ENCODE measurements at regions not wholly inside any gene's neighbourhood (a gene's known extent, or its start where the extent isn't known, plus 50 kb on each side); places are given as distances from the start of the nearest gene placed in this dataset.

DNA sequence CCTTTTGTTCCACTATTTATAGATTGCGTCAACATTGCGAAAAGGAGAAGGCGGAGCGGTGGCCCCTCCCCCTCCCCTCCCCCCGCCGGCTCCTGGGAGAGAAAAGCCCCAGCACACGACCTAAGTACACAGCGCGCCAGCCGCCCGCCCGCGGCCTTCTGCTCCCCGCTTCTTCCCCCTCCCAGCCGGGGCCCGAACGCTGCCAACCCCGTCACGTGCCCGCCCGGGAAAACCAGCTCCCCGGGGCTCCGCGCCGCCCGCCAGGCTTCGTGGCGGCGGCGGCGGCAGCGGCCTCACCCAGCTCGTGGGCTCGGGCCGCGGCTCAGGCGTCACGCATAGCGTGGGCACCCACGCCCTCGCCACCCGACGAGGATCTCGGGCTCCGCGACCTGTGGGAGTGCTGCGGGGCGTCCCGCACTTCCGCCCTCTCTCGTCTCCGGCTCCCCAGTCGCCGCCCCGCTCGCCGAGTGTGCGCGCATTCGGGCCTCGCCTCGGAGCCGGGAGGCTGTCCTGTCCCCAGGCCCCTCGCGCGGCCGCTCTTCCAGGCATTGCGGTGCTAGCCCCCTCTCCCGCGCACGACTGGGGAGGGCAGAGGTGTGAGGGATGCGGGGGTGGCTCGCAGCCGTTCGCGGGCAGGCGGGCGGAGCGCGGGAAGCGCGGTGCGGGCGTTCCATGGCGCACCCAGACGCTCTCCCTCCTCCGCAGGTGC lies 110.5 kb downstream of the KCNRG start:
- ChIA-PET POLR2A (interaction anchor here (0.5 to 17.8 kb wide), 40 partner anchors 8 to 786 kb away, joined by 3 to 429 read pairs (median 5); partner anchors contain the start of genes SPRYD7 and TRIM13), CTCF (interaction anchor here (0.9 to 2.8 kb wide), 4 partner anchors 35 to 98 kb away, joined by 3 to 14 read pairs (median 4); no protein-coding TSS in a partner anchor)
- H3K4me1 Mint-ChIP-seq (ENCODE audit: insufficient read depth, unreplicated experiment), result peaks cover 26% of the 10 kb centered on the region
- H3K4me3 Mint-ChIP-seq (ENCODE audit: unreplicated experiment), result peak overlapping the region; percentile 87
- H3K27ac Mint-ChIP-seq (ENCODE audit: low read depth, unreplicated experiment), result peak overlapping the region; percentile 74
- BruUV-seq (replicated peaks), result no TSS peak
- peaks cover 5% of the 10 kb centered on the region for H3K36me3 Mint-ChIP-seq (ENCODE audit: insufficient read depth, unreplicated experiment)
- no peaks in the 10 kb centered on the region for H3K27me3 Mint-ChIP-seq (ENCODE audit: insufficient read depth, unreplicated experiment)
- TF ChIP-seq, protein P1, sequence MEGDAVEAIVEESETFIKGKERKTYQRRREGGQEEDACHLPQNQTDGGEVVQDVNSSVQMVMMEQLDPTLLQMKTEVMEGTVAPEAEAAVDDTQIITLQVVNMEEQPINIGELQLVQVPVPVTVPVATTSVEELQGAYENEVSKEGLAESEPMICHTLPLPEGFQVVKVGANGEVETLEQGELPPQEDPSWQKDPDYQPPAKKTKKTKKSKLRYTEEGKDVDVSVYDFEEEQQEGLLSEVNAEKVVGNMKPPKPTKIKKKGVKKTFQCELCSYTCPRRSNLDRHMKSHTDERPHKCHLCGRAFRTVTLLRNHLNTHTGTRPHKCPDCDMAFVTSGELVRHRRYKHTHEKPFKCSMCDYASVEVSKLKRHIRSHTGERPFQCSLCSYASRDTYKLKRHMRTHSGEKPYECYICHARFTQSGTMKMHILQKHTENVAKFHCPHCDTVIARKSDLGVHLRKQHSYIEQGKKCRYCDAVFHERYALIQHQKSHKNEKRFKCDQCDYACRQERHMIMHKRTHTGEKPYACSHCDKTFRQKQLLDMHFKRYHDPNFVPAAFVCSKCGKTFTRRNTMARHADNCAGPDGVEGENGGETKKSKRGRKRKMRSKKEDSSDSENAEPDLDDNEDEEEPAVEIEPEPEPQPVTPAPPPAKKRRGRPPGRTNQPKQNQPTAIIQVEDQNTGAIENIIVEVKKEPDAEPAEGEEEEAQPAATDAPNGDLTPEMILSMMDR (IDR thresholded peaks at IDR 0.05; ENCODE audit: unreplicated experiment), result no peak
- no peaks in the 10 kb centered on the region for H3K9me3 Mint-ChIP-seq (ENCODE audit: unreplicated experiment)
- intact Hi-C loops (cut with micrococcal nuclease), result loop anchor here (1.0 to 2.0 kb wide), 2 partner anchors 43 to 407 kb away; no protein-coding TSS in a partner anchor
- peak; percentile 91 for DNase-seq (ENCODE audit: unreplicated experiment)

DNA sequence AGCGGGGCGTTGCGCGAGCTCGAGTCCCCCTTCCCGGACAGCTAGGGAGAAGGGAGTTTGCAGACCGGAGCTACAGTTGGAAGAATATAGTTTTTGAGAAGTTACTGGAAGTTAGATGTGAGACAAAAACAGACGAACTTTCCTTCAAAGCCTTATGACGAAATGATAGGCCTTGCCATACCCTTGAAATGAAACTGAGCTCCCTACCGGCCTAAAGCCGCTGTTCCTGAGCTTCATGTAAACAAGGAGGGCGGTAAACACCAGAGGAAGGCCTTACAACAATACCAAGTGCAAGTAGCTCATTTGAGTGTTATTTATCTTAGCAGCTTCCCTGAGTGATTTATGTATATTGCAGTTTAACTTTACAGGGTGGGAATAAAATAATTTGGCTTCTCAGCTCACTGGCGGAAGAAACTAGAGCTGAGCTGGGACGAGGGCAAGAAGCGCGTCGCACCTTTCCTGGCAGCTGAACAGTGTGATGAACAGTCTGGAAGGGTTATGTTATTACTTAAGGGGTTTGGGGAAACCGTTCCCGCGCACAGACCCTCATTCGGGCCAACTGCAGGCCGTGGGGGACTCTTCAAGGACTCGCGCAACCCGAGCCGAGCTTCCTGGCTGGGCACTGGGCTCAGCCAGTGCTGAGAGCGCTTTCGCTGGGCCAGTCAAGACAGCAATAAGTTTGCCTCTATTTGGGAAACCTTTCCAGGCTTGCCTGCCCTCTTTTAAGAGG lies 111.2 kb downstream of the KCNRG start:
- H3K27ac Mint-ChIP-seq (ENCODE audit: low read depth, unreplicated experiment), result peak overlapping the region; percentile 74
- intact Hi-C loops (cut with micrococcal nuclease), result no loop called here
- TF ChIP-seq, protein P1 (IDR thresholded peaks at IDR 0.05; ENCODE audit: unreplicated experiment), result no peak

DNA sequence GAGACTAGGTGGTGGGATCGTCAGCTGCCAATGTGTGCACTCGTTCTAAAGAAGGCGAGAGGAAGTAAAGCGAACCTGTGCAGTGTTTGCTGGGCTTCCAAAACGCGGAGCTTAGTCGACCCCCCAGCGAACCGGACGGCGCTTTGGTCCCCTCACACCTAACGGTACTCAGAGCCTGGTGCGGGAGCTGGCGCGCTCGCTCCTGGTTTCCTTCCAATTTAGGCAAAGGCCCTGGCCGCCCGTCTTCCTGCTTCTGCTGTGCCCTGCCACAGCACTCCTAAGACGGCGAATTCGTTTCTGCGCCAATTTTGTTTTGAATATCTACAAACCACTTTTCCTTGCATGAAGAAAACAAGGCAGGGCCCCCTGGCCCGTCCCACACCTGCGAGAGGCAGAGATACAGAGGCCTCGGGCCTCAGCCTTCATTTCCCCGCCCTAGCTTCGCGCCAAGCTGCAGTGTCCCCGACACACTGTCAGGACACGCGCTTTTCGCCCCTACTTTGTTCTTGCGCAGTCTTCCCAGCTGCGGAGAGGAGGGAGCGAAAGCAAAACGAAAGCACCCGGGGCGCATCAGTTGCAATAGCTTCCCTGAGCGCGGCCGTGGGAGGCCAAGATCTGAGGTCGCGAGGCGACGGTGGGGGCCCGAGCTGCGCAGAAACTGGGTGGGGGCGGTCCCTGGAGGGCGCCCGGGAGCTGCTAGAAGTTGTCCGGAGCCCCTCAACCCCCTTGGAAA lies 111.9 kb downstream of the KCNRG start:
- no peak for DNase-seq (ENCODE audit: unreplicated experiment)
- Mint-ChIP-seq H3K36me3 (ENCODE audit: insufficient read depth, unreplicated experiment) (peaks cover 5% of the 10 kb centered on the region), H3K4me3 (ENCODE audit: unreplicated experiment) (no peak overlapping the region), H3K27ac (ENCODE audit: low read depth, unreplicated experiment) (no peak overlapping the region), H3K27me3 (ENCODE audit: insufficient read depth, unreplicated experiment) (no peaks in the 10 kb centered on the region), H3K4me1 (ENCODE audit: insufficient read depth, unreplicated experiment) (peaks cover 22% of the 10 kb centered on the region), H3K9me3 (ENCODE audit: unreplicated experiment) (no peaks in the 10 kb centered on the region)
- no TSS peak for BruUV-seq (replicated peaks)
- ChIA-PET CTCF (interaction anchor here (0.6 to 2.8 kb wide), 4 partner anchors 33 to 60 kb away, joined by 3 to 14 read pairs (median 3); no protein-coding TSS in a partner anchor), POLR2A (interaction anchor here (1.3 to 17.8 kb wide), 9 partner anchors 10 to 402 kb away, joined by 3 to 429 read pairs (median 17); no protein-coding TSS in a partner anchor)
- intact Hi-C loops (cut with micrococcal nuclease), result no loop called here
- TF ChIP-seq, protein P1 (IDR thresholded peaks at IDR 0.05; ENCODE audit: unreplicated experiment), result no peak

More for the DNA sequence above, 111.2 kb downstream of the KCNRG start:
- POLR2A ChIA-PET, result interaction anchor here (0.5 to 17.8 kb wide), 34 partner anchors 9 to 785 kb away, joined by 3 to 429 read pairs (median 4); partner anchors contain the start of genes SPRYD7 and TRIM13
- BruUV-seq (replicated peaks), result TSS peak; percentile 56
- no peaks in the 10 kb centered on the region for H3K27me3 Mint-ChIP-seq (ENCODE audit: insufficient read depth, unreplicated experiment)
- CTCF ChIA-PET, result interaction anchor here (0.6 to 2.8 kb wide), 5 partner anchors 34 to 97 kb away, joined by 3 to 14 read pairs (median 3); no protein-coding TSS in a partner anchor
- peaks cover 5% of the 10 kb centered on the region for H3K36me3 Mint-ChIP-seq (ENCODE audit: insufficient read depth, unreplicated experiment)
- H3K9me3 Mint-ChIP-seq (ENCODE audit: unreplicated experiment), result no peaks in the 10 kb centered on the region
- peak overlapping the region; percentile 87 for H3K4me3 Mint-ChIP-seq (ENCODE audit: unreplicated experiment)
- peak; percentile 35 for DNase-seq (ENCODE audit: unreplicated experiment)
- H3K4me1 Mint-ChIP-seq (ENCODE audit: insufficient read depth, unreplicated experiment), result peaks cover 23% of the 10 kb centered on the region
